Activated effector memory CD4-positive, alpha-beta T cell treated with Interleukin-2 at 50 U/mL for 16 hours (primary cell): ENCODE measurements at regions not wholly inside any gene's neighbourhood (a gene's known extent, or its start where the extent isn't known, plus 50 kb on each side); places are given as distances from the start of the nearest gene placed in this dataset.

ENCODE experiments used
- DNase-seq: peaks from one replicate; pipeline ENCODE4 v3.0.0-alpha.2; 2020

- no peak for DNase-seq
These were observed 50.1 kb upstream of the ASAP2 start for GRCh38 chr2:9156483-9156882.

DNA sequence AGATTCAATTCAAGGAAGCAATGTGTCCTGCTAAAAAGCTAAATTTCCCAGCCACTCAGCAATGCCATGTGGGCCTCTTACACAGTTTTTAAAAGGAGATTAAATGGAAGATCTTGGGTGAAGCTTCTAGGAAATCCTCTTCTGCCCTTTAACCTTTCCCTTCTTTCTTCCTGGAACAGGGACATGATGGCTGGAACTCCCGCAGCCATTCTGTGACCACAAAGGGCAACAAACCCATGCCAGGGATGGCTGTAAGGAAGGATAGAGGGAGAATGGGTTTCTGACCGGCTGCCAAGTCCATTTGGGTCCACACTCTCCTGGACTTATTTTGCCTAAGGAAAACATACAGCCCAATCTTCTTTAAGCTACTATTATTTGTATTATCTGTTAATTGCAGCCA, 52.6 kb upstream of the ASAP2 start:
- DNase-seq = no peak

DNA sequence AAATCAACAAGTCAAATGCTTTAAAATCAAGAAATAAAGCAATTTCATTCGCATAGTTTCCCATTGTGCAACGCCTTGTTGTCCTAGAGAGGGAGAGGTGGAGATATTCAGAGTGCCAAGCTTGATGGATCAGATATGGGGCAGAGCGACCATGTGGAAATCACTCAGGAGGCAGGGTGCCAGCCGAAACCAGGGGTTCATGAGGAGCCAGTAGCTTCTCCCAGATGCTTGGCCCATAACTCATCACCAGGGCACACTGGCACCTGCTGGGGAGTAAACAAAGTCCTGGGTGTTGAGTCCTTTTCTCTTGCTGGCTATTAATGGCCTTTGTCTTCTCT, 53.0 kb upstream of the ASAP2 start:
- no peak for DNase-seq

GRCh38 chr2:9152975-9153642, 53.5 kb upstream of the ASAP2 start:
- no peak for DNase-seq

GRCh38 chr2:9150906-9151305, 55.7 kb upstream of the ASAP2 start:
- DNase-seq = no peak

- no peak for DNase-seq
These were observed 56.1 kb upstream of the ASAP2 start for GRCh38 chr2:9150568-9150900.

GRCh38 chr2:9149726-9150567, 56.7 kb upstream of the ASAP2 start:
- no peak for DNase-seq

DNA sequence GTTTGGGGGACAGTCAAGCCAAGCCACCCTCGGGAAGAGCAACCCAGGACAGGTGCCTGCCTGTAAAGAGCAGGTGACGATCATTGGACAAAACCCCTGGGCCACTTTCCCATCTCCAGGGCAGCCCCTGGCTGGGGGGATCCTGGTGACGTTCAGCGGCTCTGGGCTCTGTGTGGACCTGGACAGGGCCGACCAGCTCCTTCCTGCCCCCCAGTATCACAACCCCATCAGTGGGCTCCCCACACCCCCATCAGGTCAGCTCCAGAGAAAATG, 57.3 kb upstream of the ASAP2 start:
- no peak for DNase-seq

DNA sequence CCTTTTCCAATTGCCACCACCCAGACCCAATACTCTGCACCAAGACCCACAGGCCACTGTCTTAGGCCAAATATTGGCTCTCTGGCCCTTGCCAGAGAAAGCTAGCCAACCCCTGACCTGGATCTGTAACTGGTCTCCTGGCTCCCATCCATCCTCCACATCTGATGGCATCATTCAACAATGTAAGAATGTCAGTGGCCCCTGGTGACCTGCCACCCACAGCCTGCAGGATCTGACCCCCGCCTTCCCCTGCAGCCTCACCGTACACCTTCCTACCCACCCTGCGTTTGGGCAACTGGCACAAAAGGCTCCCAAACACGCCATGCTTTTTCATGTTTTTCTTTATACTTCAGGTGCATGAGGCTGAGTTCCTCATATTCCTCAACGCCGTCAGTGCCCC, 60.0 kb upstream of the ASAP2 start:
- DNase-seq = no peak

DNA sequence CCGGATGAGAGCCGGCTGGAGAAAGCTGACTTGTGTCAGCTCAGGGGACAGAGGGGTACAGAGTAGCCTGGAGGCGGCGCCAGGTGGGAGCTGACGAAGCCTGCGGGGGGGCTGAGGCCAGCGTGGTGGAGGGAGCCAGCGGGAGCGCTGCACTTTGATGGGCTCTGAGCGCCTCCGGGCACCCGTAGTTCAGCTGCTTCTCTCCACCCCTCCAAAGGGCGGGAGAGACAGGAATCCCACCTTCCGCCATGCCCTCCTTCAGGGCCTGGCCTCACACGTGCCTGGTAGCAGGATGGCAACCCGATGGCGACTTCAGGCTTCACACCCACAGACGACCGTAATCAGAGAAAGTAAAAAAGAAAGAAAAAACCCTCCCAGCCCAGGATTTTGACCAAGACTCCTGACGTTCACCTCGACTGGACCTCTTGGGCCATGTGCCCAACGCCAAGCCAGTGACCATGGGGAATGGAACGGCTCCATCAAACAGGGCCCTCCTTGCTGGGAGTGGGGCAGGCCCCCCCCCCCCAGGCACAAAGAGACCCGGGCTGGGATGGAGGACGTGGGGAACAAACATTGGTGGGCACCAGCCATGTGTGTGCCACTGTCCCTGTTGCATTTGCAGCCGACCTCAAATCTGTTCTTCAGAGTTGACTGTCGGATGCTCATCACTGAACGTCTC, 60.7 kb upstream of the ASAP2 start:
- DNase-seq = no peak

DNA sequence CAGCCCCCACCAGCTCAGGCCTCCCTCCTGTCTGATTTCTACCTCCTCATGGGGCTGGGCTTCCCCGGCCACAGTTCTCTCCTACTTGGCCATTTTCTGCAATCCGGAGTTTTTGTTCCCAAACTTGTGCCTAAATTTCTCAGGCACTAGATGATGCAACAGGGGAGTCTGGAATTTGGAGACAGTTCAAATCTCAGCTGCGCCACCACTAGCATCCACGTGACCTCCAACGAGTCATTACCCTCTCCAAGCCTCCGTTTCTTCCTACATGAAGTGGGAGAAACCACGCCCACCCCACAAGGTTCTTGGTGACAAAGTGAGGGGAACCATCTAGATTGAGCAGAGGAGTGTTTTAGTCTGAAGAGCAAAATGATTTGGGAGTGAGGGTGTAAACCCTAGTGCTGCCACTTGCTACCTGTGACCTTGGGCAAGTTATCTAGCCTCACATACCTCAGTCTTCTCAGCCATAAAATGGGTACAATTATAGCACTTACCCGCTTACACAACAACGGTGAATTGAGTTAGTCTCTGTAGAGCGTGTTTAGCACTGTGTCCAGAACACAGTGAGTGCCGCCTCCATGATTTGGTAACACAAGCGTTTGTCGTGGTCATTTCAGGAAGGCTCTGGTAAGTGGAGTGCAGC, 61.4 kb upstream of the ASAP2 start:
- no peak for DNase-seq

DNA sequence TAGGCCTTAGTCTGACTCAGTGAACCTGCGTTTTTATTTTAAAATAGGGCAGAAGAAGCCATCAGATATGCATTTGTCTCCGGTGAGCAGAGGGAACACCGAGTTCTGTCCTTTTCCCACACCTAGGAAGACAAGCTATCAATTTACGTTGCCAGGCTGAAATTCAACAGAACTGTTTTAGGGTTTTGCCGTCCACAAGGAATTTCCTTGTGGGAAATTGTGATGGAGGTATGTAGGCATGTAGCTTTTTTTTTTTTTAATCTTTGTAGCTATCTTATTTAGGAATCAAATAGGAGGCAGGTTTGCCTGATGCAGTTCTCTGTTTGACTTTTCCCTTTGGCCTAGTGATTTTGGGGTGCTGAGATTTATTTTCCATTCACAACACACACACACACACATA, 62.0 kb upstream of the ASAP2 start:
- no peak for DNase-seq

DNA sequence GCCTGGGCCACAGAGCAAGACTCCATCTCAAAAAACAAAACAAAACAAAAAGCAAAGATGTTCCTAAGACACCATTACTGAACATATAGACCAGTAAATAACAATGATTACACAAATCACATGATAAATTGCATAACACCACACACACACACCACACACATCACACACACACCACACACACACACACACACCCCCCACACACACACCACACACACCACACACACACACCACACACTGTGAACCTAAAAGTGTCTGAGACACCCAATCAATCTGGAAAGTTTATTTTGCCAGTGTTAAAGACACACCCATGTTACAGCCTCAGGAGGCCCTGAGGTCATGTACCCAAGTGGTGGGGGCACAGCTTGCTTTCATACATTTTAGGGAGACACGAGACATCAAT, 62.6 kb upstream of the ASAP2 start:
- no peak for DNase-seq

DNA sequence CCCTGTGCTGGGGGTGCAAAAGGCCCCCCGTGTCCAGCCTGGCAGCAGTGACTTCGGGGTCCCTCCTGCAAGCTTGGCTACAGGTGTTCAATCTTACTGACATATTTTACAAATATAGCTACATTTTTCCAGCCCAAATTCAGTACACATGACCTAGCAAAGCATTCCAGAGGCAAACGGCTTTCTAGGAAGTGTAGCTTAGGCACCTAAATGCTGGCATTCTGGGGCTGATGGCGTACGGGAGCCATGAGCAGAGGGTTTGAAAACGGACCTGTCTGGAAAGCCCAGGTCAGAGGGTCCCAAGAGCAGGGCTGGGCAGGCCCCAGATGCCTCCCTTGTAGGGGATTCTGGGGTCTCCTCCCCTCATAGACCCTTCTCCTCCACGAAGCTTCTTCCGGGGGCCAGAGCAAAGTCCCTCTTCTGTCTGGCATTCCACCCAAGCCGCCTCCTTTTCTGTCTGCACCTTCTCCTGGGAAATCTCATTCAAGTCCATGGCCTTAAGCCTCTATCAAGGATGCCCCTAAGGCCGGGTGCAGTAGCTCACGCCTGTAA, 63.3 kb upstream of the ASAP2 start:
- no peak for DNase-seq

DNA sequence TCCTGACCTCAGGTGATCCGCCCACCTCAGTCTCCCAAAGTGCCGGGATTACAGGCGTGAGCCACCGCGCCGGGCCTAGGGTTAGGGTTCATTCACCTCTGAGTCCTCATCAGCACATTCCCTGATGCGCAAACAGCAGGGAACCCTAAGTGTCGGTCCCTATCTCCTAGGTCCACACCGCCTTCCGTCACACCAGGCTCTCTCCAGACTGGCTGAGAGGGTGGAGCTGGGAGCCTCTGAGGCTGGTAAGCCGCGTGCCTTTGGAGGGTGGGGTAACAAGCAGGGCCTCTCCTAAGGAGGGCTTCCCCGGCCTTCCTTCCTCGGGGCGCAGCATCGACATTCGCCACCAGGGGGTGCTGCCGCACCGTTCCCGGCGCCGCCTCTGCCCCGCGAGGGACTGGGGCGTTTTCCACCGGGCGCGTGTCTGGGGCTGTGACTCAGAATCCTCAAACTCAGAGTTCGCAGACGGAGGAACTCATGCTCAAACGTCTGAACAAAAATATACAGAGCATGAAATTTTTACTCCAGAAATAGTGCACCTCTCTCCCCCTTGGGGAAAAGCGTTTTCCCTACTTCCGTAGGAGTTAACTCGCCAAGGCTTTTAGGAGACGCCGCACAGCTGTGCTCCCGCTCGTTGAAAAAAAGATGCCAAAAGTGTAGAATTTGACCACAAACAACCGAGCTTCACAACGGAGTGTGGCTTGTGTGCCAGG, 63.9 kb upstream of the ASAP2 start:
- DNase-seq = peak; percentile 66

- DNase-seq = no peak
These were observed 64.7 kb upstream of the ASAP2 start for GRCh38 chr2:9141706-9142460.

DNA sequence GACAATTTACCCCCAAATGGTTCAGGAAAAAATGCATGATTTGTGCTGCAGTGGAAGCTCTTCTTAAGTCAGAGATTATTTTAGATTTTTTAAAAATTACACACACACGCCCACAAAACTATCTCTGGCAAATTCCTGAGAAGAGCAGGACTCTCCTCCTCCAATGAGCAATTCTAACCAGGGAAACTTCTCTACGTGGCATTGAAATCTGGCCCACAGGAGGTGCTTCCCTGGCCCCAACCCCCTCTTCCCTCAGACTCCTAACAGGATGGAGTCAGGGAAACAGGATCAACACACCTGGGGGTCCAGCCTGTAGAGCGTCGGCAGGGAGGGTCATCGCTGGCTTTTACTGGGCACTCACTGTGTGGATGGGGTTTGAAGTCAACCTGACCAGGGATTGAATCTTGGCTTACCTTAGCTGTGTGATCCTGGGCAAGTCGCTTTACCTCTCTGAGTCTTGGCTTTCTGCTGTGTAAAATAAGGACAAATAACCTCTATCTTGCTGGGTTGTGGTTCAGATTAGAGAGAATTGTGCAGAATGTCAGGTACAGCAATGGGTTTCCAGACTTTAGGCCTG, 65.4 kb upstream of the ASAP2 start:
- no peak for DNase-seq

DNA sequence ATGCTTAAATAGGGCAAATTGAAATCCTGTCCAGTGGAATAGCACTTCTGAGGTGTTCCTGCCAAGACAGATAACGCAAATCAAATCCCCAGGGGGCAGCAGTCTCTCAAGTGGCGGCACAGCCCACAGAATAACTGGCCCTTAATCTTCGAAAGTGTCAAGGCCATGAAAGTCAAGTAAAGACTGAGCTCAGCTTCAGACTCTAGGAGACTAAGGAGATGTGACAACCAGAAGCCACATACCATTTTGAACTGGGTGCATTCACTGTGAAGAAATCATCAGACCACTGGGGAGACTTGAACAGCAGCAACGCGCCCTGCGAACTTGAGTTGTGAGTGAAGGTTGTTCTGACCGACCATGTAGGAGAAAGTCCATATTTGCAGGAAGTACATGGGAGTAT, 66.0 kb upstream of the ASAP2 start:
- no peak for DNase-seq

GRCh38 chr2:9139491-9140443, 66.8 kb upstream of the ASAP2 start:
- DNase-seq = peak; percentile 29

GRCh38 chr2:9137379-9138150, 69.0 kb upstream of the ASAP2 start:
- DNase-seq = no peak
